ENCODE measurements at regions not wholly inside any gene's neighbourhood (a gene's known extent, or its start where the extent isn't known, plus 50 kb on each side); places are given as distances from the start of the nearest gene placed in this dataset.

GRCh38 chr1:209222826-209223225, 360.7 kb upstream of the CAMK1G start:
- no peak for DNase-seq (ENCODE audit: low read depth in 2 of 2)

- no peak for DNase-seq (ENCODE audit: low read depth in 2 of 2)
Observed at GRCh38 chr1:209223791-209224190, 359.7 kb upstream of the CAMK1G start.

GRCh38 chr1:209224886-209225285, 358.6 kb upstream of the CAMK1G start:
- DNase-seq (ENCODE audit: low read depth in 2 of 2): no peak

- DNase-seq (ENCODE audit: low read depth in 2 of 2): no peak
Observed at GRCh38 chr1:209227171-209227570, 356.3 kb upstream of the CAMK1G start.

- no peak for DNase-seq (ENCODE audit: low read depth in 2 of 2)
Observed at GRCh38 chr1:209227941-209228340, 355.6 kb upstream of the CAMK1G start.

- no peak for DNase-seq (ENCODE audit: low read depth in 2 of 2)
Observed at GRCh38 chr1:209229494-209230061, 353.9 kb upstream of the CAMK1G start.

GRCh38 chr1:209230314-209230713, 353.2 kb upstream of the CAMK1G start:
- no peak for DNase-seq (ENCODE audit: low read depth in 2 of 2)

- no peak for DNase-seq (ENCODE audit: low read depth in 2 of 2)
Observed at GRCh38 chr1:209231476-209232156, 351.9 kb upstream of the CAMK1G start.

- no peak for DNase-seq (ENCODE audit: low read depth in 2 of 2)
Observed at GRCh38 chr1:209232197-209232596, 351.3 kb upstream of the CAMK1G start.

- no peak for DNase-seq (ENCODE audit: low read depth in 2 of 2)
Observed at GRCh38 chr1:209232759-209233158, 350.8 kb upstream of the CAMK1G start.

GRCh38 chr1:209235166-209235565, 348.3 kb upstream of the CAMK1G start:
- DNase-seq (ENCODE audit: low read depth in 2 of 2): no peak

GRCh38 chr1:209238356-209238755, 345.2 kb upstream of the CAMK1G start:
- DNase-seq (ENCODE audit: low read depth in 2 of 2): no peak

GRCh38 chr1:209240351-209240750, 343.2 kb upstream of the CAMK1G start:
- no peak for DNase-seq (ENCODE audit: low read depth in 2 of 2)

GRCh38 chr1:209241487-209241886, 342.0 kb upstream of the CAMK1G start:
- no peak for DNase-seq (ENCODE audit: low read depth in 2 of 2)

- DNase-seq (ENCODE audit: low read depth in 2 of 2): peak; percentile 5 to 10
Observed at GRCh38 chr1:209248649-209249279, 334.8 kb upstream of the CAMK1G start.

GRCh38 chr1:209249280-209249670, 334.2 kb upstream of the CAMK1G start:
- no peak for DNase-seq (ENCODE audit: low read depth in 2 of 2)

- DNase-seq (ENCODE audit: low read depth in 2 of 2): no peak
Observed at GRCh38 chr1:209249785-209250440, 333.6 kb upstream of the CAMK1G start.

GRCh38 chr1:209250861-209251636, 332.5 kb upstream of the CAMK1G start:
- no peak for DNase-seq (ENCODE audit: low read depth in 2 of 2)

GRCh38 chr1:209256766-209257350, 326.7 kb upstream of the CAMK1G start:
- DNase-seq (ENCODE audit: low read depth in 2 of 2): no peak

GRCh38 chr1:209257454-209257853, 326.1 kb upstream of the CAMK1G start:
- no peak for DNase-seq (ENCODE audit: low read depth in 2 of 2)

- no peak for DNase-seq (ENCODE audit: low read depth in 2 of 2)
Observed at GRCh38 chr1:209260136-209260535, 323.4 kb upstream of the CAMK1G start.

GRCh38 chr1:209262631-209263030, 320.9 kb upstream of the CAMK1G start:
- no peak for DNase-seq (ENCODE audit: low read depth in 2 of 2)

Data from stimulated activated CD8-positive, alpha-beta memory T cell treated with anti-CD3 and anti-CD28 coated beads, Interleukin-2, amount 100 ng/mL, for 48 hours (primary cell).